HCT116 (cell line): ENCODE measurements at regions not wholly inside any gene's neighbourhood (a gene's known extent, or its start where the extent isn't known, plus 50 kb on each side); places are given as distances from the start of the nearest gene placed in this dataset.

Source experiments
- ATAC-seq: fragments of 200-7000 bp; cut with Tn5 transposase; 2 replicates; pipeline ENCODE4 v1.9.1; 2020; ENCODE audit warnings: mild to moderate bottlenecking, moderate library complexity
- BruUV-seq: library from RNA; stranded (reverse); fragments of 400-500 nt; replicated peaks from 2 replicates; lab custom pipeline; 2021; lab: Mats Ljungman, UMichigan
- CTCF ChIA-PET: fragments of 300-600 bp; sonication (Branson Sonifier 250); formaldehyde crosslinking; loops from one replicate; lab custom pipeline; 2021; ENCODE audit warnings: antibody characterized with exemption; lab: Charles Lee
- POLR2A ChIA-PET: fragments of 300-600, 350-600 bp; sonication (Branson Sonifier 250); formaldehyde crosslinking; loops from one replicate; lab custom pipeline; 2021; ENCODE audit warnings: antibody characterized with exemption; lab: Charles Lee
- RAD21 ChIA-PET, 2 experiments: fragments of 300-600 bp; sonication (Branson Sonifier 250); formaldehyde crosslinking; loops; one replicate each; lab custom pipeline; 2023; ENCODE audit warnings: low total read pairs in 2 of 2; ENCODE audit not compliant: uncharacterized antibody in 2 of 2, unreplicated experiment in 2 of 2, low non-redundant PET in 1 of 2; lab: Charles Lee
- DNase-seq: peaks from one replicate; pipeline ENCODE4 v3.0.0-alpha.2; 2010; ENCODE audit warnings: low read depth, low spot score
- H2AFZ ChIP-seq: fragments of 200-600 bp; shearing (Covaris generic), sonication (generic); 2 replicates; pipeline ENCODE4 v1.6.1; 2017; ENCODE audit warnings: low read depth, mixed run types, mixed read lengths, antibody characterized with exemption, low read length; ENCODE audit not compliant: poor library complexity, severe bottlenecking
- H3K27ac ChIP-seq: 2 replicates; pipeline ENCODE4 v1.5.1; 2012; ENCODE audit warnings: low read depth, low read length
- H3K27me3 ChIP-seq: fragments of 200-600 bp; sonication (generic); 2 replicates; pipeline ENCODE4 v1.6.1; 2016; ENCODE audit warnings: mixed run types, low read length, mixed read lengths; ENCODE audit not compliant: insufficient read depth
- H3K36me3 ChIP-seq, 2 experiments: fragments of 200-500 bp in 1 of 2; fragments of 200-600 bp in 1 of 2; sonication (Bioruptor generic) in 1 of 2; sonication (generic) in 1 of 2; 2 replicates each; pipeline versions ENCODE4 v1.5.1 to v1.6.1; 2014 to 2016; ENCODE audit warnings: low read length in 2 of 2, inconsistent platforms in 1 of 2, mixed read lengths in 1 of 2, mixed run types in 1 of 2; ENCODE audit not compliant: insufficient read depth in 2 of 2, control insufficient read depth in 1 of 2
- H3K4me1 ChIP-seq, 2 experiments: fragments of 200-600 bp in 1 of 2; sonication (generic) in 1 of 2; 2 replicates each; pipeline versions ENCODE4 v1.5.1 to v1.6.1; 2012 to 2017; ENCODE audit warnings: low read length in 2 of 2, inconsistent platforms in 1 of 2, mild to moderate bottlenecking in 1 of 2, mixed read lengths in 1 of 2, mixed run types in 1 of 2, moderate library complexity in 1 of 2; ENCODE audit not compliant: insufficient read depth in 2 of 2, control insufficient read depth in 1 of 2
- H3K4me2 ChIP-seq: fragments of 200-600 bp; sonication (generic); 2 replicates; pipeline ENCODE4 v1.6.1; 2017; ENCODE audit warnings: mixed run types, low read length, mixed read lengths
- H3K4me3 ChIP-seq, 2 experiments: fragments of 200-600 bp in 1 of 2; sonication (generic) in 1 of 2; replicated peaks in 1 of 2; 2 replicates each; pipeline ENCODE4 v1.5.1; 2011 to 2016; ENCODE audit warnings: low read length in 2 of 2, control low read depth in 1 of 2, low read depth in 1 of 2, mild to moderate bottlenecking in 1 of 2, mixed read lengths in 1 of 2, mixed run types in 1 of 2
- H3K79me2 ChIP-seq: fragments of 200-600 bp; sonication (generic); 2 replicates; pipeline ENCODE4 v1.6.1; 2017; ENCODE audit warnings: mild to moderate bottlenecking, mixed run types, low read length, moderate library complexity, mixed read lengths; ENCODE audit not compliant: insufficient read depth
- H3K9ac ChIP-seq: fragments of 200-600 bp; sonication (generic); 2 replicates; pipeline ENCODE4 v1.6.1; 2016; ENCODE audit warnings: low read length, mixed read lengths
- H3K9me2 ChIP-seq: fragments of 200-600 bp; sonication (generic), shearing (Covaris generic); 2 replicates; pipeline ENCODE4 v1.6.1; 2017; ENCODE audit warnings: mixed run types, mild to moderate bottlenecking, moderate library complexity; ENCODE audit not compliant: insufficient read depth
- H3K9me3 ChIP-seq, 2 experiments: fragments of 200-500 bp in 1 of 2; fragments of 200-600 bp in 1 of 2; sonication (Bioruptor generic) in 1 of 2; sonication (generic) in 1 of 2; 2 replicates each; pipeline ENCODE4 v1.6.1; 2014 to 2017; ENCODE audit warnings: low read length in 2 of 2, mixed read lengths in 2 of 2, inconsistent platforms in 1 of 2, low read depth in 1 of 2, mild to moderate bottlenecking in 1 of 2, mixed run types in 1 of 2, moderate library complexity in 1 of 2; ENCODE audit not compliant: control insufficient read depth in 1 of 2, insufficient read depth in 1 of 2
- H4K20me1 ChIP-seq: fragments of 200-600 bp; sonication (generic), shearing (Covaris generic); 2 replicates; pipeline ENCODE4 v1.6.1; 2017; ENCODE audit warnings: mixed run types, mild to moderate bottlenecking, moderate library complexity; ENCODE audit not compliant: insufficient read depth
- ATF3 ChIP-seq: IDR thresholded peaks from 2 replicates; pipeline ENCODE4 v1.6.1; 2012
- CBX3 ChIP-seq: IDR thresholded peaks from 2 replicates; pipeline ENCODE4 v1.6.1; 2012; ENCODE audit warnings: low read depth
- CTCF ChIP-seq, 3 experiments: fragments of 200-600 bp in 1 of 3; sonication (generic) in 1 of 3; IDR thresholded peaks in 2 of 3; conservative IDR thresholded peaks in 1 of 3; 2 replicates each; pipeline ENCODE4 v1.5.1; 2012 to 2017; ENCODE audit warnings: low read depth in 2 of 3, low read length in 2 of 3, antibody characterized with exemption in 1 of 3, borderline replicate concordance in 1 of 3, control low read depth in 1 of 3, mild to moderate bottlenecking in 1 of 3, mixed read lengths in 1 of 3, mixed run types in 1 of 3, moderate library complexity in 1 of 3; ENCODE audit not compliant: insufficient read depth in 1 of 3
- EZH2 ChIP-seq: fragments of 200-600 bp; sonication (generic); IDR thresholded peaks from 2 replicates; pipeline ENCODE4 v1.6.1; 2017; ENCODE audit warnings: antibody characterized with exemption, mixed run types
- FOSL1 ChIP-seq: IDR thresholded peaks from 2 replicates; pipeline ENCODE4 v1.6.1; 2012; ENCODE audit warnings: low read depth
- JUND ChIP-seq: IDR thresholded peaks from 2 replicates; pipeline ENCODE4 v1.6.1; 2012
- POLR2AphosphoS5 ChIP-seq: IDR thresholded peaks from 2 replicates; pipeline ENCODE4 v1.6.1; 2011; ENCODE audit warnings: mild to moderate bottlenecking, low read depth, low read length, moderate library complexity
- REST ChIP-seq: IDR thresholded peaks from 2 replicates; pipeline ENCODE4 v1.6.1; 2012; ENCODE audit warnings: low read depth
- SIN3A ChIP-seq: IDR thresholded peaks from 2 replicates; pipeline ENCODE4 v1.6.1; 2012; ENCODE audit warnings: low read depth
- SP1 ChIP-seq: IDR thresholded peaks from 2 replicates; pipeline ENCODE4 v1.6.1; 2012; ENCODE audit warnings: low read depth
- SRF ChIP-seq: IDR thresholded peaks from 2 replicates; pipeline ENCODE4 v1.6.1; 2012; ENCODE audit warnings: low read depth
- TCF7L2 ChIP-seq: IDR thresholded peaks from 2 replicates; pipeline ENCODE4 v1.7.0; 2011; ENCODE audit warnings: borderline replicate concordance, inconsistent platforms; ENCODE audit not compliant: insufficient read depth, insufficient read length; ENCODE audit errors: extremely low read depth
- YY1 ChIP-seq: IDR thresholded peaks from 2 replicates; pipeline ENCODE4 v1.6.1; 2011; ENCODE audit warnings: low read length, low read depth, moderate library complexity, mild to moderate bottlenecking; ENCODE audit not compliant: insufficient replicate concordance; ENCODE audit errors: extremely low read depth
- ZBTB33 ChIP-seq: IDR thresholded peaks from 2 replicates; pipeline ENCODE4 v1.6.1; 2011; ENCODE audit warnings: mild to moderate bottlenecking, low read length, moderate library complexity; ENCODE audit not compliant: insufficient replicate concordance; ENCODE audit errors: extremely low read depth
- ZFX ChIP-seq: fragments of 450-650 bp; IDR thresholded peaks from 2 replicates; pipeline ENCODE4 v1.6.1; 2017
- ZNF274 ChIP-seq: fragments of 200-500 bp; sonication (Bioruptor generic); IDR thresholded peaks from 2 replicates; pipeline ENCODE4 v1.6.1; 2014; ENCODE audit warnings: mild to moderate bottlenecking, low read depth, low read length, inconsistent platforms
- intact Hi-C: fragments of 100-400 bp; cut with micrococcal nuclease; formaldehyde crosslinking; loops from 2 replicates; pipeline ENCODE4 v1.10.0; 2022

- no peak overlapping the region for H3K4me3 ChIP-seq
- ChIA-PET CTCF (interaction anchor here (1.4 kb wide), 1 partner anchor 207 kb away, joined by 3 read pairs; no protein-coding TSS in a partner anchor), RAD21 (no interaction called here), POLR2A (no interaction called here)
- BruUV-seq, result no TSS peak
- intact Hi-C loops, result no loop called here
- H3K9me3 ChIP-seq, result no peaks in the 10 kb centered on the region
- peaks cover 4 to 23% of the 10 kb centered on the region in 2 experiments; a peak in 3 of 4 replicates for H3K4me1 ChIP-seq
- no peak for ATAC-seq
- no peak for DNase-seq
- H3K27ac ChIP-seq, result no peak overlapping the region
- H2AFZ ChIP-seq, result no peak overlapping the region
- H3K9ac ChIP-seq, result no peak overlapping the region
- no peaks in the 10 kb centered on the region for H3K27me3 ChIP-seq
- no peaks in the 10 kb centered on the region for H3K36me3 ChIP-seq
- no peaks in the 10 kb centered on the region for H3K9me2 ChIP-seq
- no peaks in the 10 kb centered on the region for H4K20me1 ChIP-seq
- TF ChIP-seq POLR2AphosphoS5, result no peak
- no peak for TF ChIP-seq FOSL1
- no peak for TF ChIP-seq ZFX
- TF ChIP-seq ZBTB33, result no peak
- no peak for TF ChIP-seq YY1
- TF ChIP-seq REST, result no peak
- TF ChIP-seq TCF7L2, result no peak
- TF ChIP-seq ZNF274, result no peak
- TF ChIP-seq SP1, result no peak
- TF ChIP-seq SRF, result no peak
- TF ChIP-seq CBX3, result no peak
- TF ChIP-seq JUND, result no peak
- no peak for TF ChIP-seq SIN3A
- no peak for TF ChIP-seq CTCF (IDR thresholded peaks at IDR 0.05 in 2 of 3, conservative IDR thresholded peaks at IDR 0.05 in 1 of 3; ENCODE audit: borderline replicate concordance in 1 of 3, insufficient read depth in 1 of 3, low read depth in 2 of 3, low read length in 2 of 3)
- TF ChIP-seq ATF3, result no peak
- TF ChIP-seq EZH2, result no peak
- H3K79me2 ChIP-seq, result no peaks in the 10 kb centered on the region
- no peak overlapping the region for H3K4me2 ChIP-seq
These were observed 185.4 kb upstream of the GLI2 start for GRCh38 chr2:120550282-120550681.
